Superior temporal gyrus (tissue), 1 donor: ENCODE measurements at regions not wholly inside any gene's neighbourhood (a gene's known extent, or its start where the extent isn't known, plus 50 kb on each side); places are given as distances from the start of the nearest gene placed in this dataset.
A peak's percentile ranks its signal among the peaks of the same experiment; 100 is the strongest.

Source experiments
- DNase-seq: peaks from one replicate; pipeline ENCODE4 v3.0.0-alpha.2; 2016; ENCODE audit errors: extremely low spot score

- peak; percentile 94 for DNase-seq
Measured at GRCh38 chr2:13006829-13007717, 290.3 kb downstream of the TRIB2 start.

- no peak for DNase-seq
Measured at GRCh38 chr2:13009027-13009642, 292.4 kb downstream of the TRIB2 start.

- DNase-seq, result no peak
Measured at GRCh38 chr2:13010283-13010682, 293.5 kb downstream of the TRIB2 start.

GRCh38 chr2:13014783-13015182 is 298.0 kb downstream of the TRIB2 start:
- DNase-seq, result no peak

GRCh38 chr2:13015532-13016320 is 299.0 kb downstream of the TRIB2 start:
- DNase-seq, result no peak

- no peak for DNase-seq
Measured at GRCh38 chr2:13018490-13018889, 301.8 kb downstream of the TRIB2 start.

GRCh38 chr2:13019781-13020180 is 303.0 kb downstream of the TRIB2 start:
- DNase-seq, result no peak

- no peak for DNase-seq
Measured at GRCh38 chr2:13020469-13020868, 303.7 kb downstream of the TRIB2 start.

- DNase-seq, result no peak
Measured at GRCh38 chr2:13021470-13021957, 304.8 kb downstream of the TRIB2 start.

GRCh38 chr2:13030606-13031005 is 313.9 kb downstream of the TRIB2 start:
- DNase-seq, result no peak

- no peak for DNase-seq
Measured at GRCh38 chr2:13034861-13035260, 318.1 kb downstream of the TRIB2 start.

GRCh38 chr2:13035866-13036265 is 319.1 kb downstream of the TRIB2 start:
- DNase-seq, result no peak

- DNase-seq, result no peak
Measured at GRCh38 chr2:13040043-13040442, 323.3 kb downstream of the TRIB2 start.

GRCh38 chr2:13046557-13047165 is 329.9 kb downstream of the TRIB2 start:
- DNase-seq, result peak; percentile 54

GRCh38 chr2:13050764-13051163 is 334.0 kb downstream of the TRIB2 start:
- no peak for DNase-seq

GRCh38 chr2:13052547-13052946 is 335.8 kb downstream of the TRIB2 start:
- no peak for DNase-seq

GRCh38 chr2:13056259-13056843 is 339.6 kb downstream of the TRIB2 start:
- peak; percentile 49 for DNase-seq

GRCh38 chr2:13057671-13058070 is 340.9 kb downstream of the TRIB2 start:
- no peak for DNase-seq

GRCh38 chr2:13066676-13067075 is 349.9 kb downstream of the TRIB2 start:
- no peak for DNase-seq

- DNase-seq, result no peak
Measured at GRCh38 chr2:13067508-13067907, 350.8 kb downstream of the TRIB2 start.

- no peak for DNase-seq
Measured at GRCh38 chr2:13089971-13090370, 373.2 kb downstream of the TRIB2 start.
